ENCODE measurements at regions not wholly inside any gene's neighbourhood (a gene's known extent, or its start where the extent isn't known, plus 50 kb on each side); places are given as distances from the start of the nearest gene placed in this dataset.
"Not testable (repeated sequence)": the region's sequence is repeated elsewhere in the genome, so short reads cannot be mapped to it uniquely, and the experiment has no call there.

- no peak for DNase-seq
Measured at GRCh38 chr1:219071209-219071608, 102.5 kb upstream of the LYPLAL1 start.

- no peak for DNase-seq
Measured at GRCh38 chr1:219072329-219072728, 101.3 kb upstream of the LYPLAL1 start.

- DNase-seq, result no peak
Measured at GRCh38 chr1:219074084-219074728, 99.5 kb upstream of the LYPLAL1 start.

DNA sequence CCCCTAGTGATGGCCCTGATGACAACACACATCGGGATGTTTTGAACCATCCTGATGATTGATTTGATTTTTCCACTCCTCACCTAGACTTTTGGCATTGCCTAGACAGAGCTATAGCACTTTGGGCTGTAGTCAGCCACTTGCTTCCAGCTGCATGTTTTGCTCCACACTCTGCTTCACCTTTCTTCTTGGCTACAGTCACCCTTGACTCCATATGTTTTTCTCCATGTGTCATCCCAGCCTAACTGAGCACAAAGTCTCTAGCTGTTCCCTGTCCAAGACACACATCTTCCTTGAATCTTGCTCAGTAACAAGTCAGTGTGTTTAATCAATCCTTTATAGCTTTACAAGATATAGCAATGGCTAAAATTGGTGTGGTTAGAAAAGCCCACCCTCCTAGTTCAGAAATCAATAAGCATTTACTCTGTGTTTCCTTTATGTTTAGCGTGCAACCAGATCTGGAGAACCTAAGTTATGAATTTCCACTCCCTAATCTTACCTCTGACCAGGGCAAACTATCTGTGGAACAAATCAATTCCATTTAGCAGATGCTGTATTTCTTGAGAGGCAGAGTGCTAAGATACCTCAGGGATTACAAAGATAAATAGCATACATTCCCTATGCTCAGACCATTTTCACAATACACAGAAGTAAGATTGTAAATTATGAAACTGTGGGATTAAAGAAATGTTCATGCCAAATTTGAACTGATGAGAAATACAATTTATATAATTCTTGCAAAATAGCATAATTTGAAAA is 98.4 kb upstream of the LYPLAL1 start:
- no peak for DNase-seq

- DNase-seq, result no peak
Measured at GRCh38 chr1:219076326-219076937, 97.2 kb upstream of the LYPLAL1 start.

- DNase-seq, result not testable (repeated sequence)
Measured at GRCh38 chr1:219077767-219078166, 95.9 kb upstream of the LYPLAL1 start.

DNA sequence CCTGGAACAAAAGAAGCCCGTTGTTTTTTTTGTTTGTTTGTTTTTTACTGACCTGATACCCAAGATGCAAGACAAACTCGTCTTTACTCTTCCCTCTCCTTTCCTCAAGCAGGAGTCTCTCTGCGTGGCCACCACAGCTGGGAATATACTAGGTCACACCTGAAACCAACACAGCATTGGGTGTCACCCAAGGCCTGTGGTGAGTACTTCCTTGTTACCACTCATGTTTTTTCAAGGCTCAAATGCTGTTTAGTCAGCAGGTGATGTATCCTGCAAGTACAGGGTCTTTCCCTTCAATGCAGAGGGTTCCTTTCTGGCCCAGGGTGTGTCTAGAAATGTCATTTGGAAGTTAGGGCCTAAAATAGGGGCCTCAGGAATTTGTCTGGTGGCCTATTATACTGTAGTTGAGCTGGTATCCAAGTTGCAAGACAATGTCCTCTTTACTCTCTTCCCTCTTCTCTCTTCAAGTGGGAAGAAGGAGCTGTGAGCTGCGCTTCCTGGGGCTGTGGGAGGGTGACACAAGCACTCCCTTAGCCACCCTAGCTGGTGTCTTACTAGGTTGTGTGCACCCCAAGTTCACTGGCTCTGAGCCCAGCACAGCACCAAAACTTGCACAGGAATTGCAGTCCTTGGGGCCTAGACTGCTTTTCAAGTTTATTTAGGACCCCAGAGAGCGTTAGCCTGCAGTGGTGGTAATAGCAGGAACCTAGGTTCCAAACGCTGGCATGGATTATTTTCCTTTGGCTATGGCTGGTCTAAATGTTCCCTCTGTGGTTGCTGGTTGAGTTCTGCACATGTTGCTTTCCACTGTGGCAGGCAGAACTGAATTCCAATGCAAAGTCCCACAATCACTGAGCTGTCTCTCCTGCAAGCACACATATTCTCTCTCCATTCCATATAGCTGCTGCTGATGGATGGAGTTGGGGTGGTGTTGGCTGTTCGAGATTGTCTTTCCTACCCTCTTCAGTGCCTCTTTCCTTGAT is 91.4 kb upstream of the LYPLAL1 start:
- DNase-seq, result no peak

DNA sequence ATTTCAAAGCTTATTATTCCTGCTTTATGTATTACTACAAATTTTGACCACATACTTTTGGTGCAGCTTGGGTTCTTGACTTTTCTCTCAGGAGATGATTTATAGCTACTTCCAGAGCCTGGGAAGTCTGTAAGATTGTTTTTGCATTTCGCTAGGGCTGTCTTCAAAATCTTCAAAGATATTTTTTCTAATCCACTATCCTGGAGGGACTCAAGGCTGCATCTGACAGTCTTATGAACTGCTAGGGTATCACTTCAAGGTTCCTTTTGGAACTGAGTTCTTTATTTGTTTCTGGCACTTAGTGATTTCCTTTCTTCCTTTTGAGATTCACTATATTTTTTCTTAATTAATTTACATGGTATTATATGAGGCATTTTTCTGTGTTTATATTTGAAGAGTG is 90.0 kb upstream of the LYPLAL1 start:
- no peak for DNase-seq

DNA sequence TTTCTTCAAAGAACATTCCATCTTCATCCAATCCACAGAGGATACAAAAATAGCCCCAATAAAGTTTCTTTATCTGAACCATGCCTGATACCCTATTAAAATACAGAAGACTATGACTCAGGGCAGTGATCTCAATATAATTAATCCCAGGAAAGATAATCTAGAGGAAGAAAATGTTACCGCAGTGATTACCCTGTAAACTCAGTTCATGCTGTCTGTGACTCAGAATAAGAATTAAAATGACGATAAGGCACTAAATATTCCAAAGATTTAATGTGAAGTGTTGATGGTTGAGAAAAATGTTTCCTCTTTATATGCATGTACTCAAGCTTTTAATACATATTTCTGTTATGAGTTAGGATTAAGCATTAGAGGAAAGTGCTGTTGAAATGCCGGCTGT is 88.6 kb upstream of the LYPLAL1 start:
- no peak for DNase-seq

DNA sequence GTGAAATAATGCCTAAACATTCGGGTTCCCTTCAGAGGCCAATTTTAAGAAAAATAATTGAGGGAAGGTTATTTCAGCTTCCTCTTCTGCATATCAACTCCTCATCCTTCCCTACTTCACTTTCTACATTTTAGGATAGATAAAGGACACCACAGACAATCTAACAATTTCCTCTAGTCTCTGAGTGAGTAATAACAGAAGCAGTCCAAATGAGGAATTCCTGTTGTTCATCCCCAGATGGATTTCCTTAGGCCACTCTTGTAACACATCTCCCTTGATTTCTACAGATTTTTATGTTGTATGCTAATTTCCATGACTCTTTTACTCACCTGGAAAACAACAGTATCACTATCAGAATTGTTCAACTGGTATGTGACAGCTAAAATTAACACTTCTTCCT is 87.7 kb upstream of the LYPLAL1 start:
- no peak for DNase-seq

DNA sequence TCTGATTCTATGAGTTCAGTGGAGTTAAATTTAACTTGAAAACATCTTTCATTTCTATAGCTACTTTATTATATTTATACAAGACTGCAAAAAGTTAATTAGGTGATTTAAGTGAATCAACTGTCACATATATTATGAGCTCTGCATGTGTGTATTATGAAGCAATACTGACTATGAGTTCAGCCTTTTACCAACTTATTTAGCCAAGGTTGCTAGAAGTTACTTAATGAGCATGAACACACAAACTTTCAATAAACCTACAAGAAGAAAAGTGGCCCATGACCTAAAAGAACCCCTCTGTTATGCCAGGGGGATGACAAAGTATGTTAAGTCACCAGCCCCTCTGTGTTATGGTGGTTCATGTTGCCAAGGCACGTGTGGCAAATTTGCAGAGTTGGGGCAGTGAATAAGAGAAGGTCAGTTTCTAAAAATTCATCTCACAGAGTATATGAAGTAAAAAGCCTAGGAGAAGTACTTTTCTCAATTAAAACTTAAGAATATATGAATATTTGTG is 86.7 kb upstream of the LYPLAL1 start:
- no peak for DNase-seq

DNA sequence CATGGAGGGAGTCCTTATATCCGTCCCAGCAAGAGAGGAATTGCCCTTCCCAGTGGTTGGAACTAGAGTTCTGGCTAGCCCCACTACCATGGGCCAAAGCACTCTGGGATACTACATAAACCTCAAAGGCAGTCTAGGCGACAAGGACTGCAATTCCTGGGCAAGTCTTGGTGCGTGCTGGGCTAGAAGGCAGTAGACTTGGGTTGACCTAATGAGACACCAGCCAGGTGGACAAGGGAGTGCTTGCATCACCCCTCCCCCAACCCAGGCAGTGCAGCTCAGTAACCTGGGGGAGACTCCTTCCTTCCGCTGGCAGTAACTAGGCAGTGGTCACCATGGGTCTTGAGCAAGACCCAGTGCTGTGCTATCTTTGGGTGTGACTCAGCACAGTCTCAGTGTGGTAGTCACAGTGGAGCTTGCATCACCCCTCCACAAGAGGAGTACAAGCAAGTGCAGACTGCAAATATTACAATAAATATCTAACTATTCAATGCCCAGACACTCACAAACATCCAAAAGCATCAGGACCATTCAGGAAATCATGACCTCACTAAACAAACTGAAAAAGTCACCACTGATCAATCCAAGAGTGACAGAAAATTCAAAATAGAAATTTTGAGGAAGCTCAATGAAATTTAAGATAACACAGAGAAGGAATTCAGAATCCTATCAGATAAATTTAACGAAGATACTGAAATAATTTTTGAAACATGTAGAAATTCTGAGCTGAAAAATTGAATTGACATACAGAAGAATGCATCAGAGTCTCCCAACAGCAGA is 84.7 kb upstream of the LYPLAL1 start:
- DNase-seq, result no peak

DNA sequence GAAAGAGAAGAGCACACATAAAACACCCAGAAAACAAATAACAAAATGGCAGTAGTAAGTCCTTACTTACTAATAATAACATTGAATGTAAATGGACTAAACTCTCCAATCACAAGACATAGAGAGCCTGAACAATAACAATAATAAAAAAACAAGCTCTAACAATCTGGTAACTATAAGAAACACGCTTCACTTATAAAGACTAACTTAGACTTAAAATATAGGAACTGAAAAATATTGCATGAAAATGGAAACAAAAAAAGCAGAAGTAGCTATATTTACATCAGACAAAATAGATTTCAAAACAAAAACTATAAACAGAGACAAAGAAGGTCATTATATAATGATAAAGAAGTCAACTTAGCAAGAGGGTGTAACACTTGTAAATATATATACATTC is 83.1 kb upstream of the LYPLAL1 start:
- DNase-seq, result no peak

DNA sequence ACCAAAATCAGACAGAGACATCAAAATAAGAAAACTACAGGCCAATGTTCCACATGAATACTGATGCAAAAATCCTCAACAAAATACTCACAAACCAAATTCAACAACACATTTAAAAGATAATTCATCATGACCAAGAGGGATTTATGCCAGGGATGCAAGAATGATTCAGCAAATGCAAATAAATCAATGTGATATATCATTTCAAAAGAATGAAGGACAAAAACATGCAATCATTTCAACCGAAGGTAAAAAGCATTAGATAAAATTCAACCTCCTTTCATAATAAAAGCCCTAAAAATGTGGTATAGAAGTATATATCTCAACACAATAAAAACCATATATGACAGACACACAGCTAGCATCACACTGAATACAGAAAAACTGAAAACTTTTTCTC is 81.5 kb upstream of the LYPLAL1 start:
- no peak for DNase-seq

- no peak for DNase-seq
Measured at GRCh38 chr1:219099307-219099706, 74.4 kb upstream of the LYPLAL1 start.

DNA sequence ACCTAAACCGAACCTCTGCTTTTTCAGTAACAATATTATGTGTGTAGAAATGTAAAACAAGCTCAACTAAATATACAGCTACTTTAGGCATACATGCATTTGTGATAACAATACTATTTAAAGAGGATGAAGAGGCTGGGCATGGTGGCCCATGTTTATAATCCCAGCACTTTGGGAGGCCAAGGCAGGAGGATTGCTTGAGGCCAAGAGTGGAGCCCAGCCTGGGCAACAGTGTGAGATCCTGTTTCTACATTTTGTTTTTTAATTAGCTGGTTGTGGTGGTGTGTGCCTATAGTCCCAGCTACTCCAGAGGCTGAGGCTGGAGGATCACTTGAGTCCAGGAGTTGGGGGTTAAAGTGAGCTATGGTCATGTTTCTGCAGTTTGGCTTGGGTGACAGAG is 73.6 kb upstream of the LYPLAL1 start:
- DNase-seq, result no peak

DNA sequence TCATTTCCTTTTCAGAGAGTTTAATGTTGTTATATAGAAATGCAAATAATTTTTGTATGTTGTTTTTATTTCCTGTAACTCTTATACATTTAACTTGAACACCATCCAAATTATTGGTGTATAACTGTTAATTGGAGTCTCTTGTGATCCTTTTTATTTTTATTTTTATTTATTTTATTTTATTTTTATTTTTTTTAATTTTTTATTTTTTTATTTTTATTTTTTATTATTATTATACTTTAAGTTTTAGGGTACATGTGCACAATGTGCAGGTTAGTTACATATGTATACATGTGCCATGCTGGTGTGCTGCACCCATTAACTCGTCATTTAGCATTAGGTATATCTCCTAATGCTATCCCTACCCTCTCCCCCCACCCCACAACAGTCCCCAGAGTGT is 71.2 kb upstream of the LYPLAL1 start:
- not testable (repeated sequence) for DNase-seq

DNA sequence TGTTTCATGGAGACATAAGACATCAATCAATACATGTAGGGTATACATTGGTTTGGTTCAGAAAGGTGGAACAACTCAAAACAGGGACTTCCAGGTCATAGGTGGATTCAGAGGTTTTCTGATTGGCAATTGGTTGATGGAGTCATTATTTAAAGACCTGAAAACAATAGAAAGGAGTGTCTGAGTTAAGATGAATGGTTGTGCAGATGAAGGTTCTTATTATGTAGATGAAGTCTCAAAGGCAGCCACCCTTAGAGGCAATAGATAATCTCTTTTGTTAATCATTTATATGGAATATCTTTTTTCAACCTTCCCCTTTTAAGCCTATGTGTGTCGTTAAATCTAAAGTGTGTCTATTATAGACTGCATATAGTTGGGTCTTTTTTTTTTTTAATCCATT is 67.8 kb upstream of the LYPLAL1 start:
- DNase-seq, result no peak

DNA sequence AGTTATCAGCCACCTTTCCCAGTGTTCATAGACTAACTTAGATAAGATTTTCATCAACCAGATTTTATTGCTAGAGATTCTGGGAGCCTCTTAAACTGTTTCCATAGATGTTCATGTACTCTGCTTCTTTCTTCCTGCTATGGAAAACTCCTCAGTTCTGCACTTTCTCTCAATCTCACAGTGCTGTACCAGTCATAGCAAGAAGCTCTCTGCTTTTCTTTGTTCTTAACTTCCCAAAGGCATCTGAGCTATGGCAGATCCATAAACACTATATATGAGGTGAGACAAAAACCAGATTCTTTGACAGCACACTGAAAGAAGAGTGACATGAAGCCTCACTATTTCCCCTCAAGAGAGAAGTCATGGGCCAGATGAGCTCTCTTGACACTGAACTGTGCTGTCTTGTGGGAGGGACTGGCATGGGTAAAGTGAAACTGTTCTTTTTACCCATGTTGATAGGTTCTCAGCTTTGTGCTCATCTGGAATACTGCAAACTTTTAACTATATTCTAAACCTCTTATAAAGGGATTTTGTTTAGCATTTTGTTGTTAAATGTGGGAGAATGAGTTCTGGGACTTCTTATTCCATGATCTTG is 64.2 kb upstream of the LYPLAL1 start:
- DNase-seq, result no peak

DNA sequence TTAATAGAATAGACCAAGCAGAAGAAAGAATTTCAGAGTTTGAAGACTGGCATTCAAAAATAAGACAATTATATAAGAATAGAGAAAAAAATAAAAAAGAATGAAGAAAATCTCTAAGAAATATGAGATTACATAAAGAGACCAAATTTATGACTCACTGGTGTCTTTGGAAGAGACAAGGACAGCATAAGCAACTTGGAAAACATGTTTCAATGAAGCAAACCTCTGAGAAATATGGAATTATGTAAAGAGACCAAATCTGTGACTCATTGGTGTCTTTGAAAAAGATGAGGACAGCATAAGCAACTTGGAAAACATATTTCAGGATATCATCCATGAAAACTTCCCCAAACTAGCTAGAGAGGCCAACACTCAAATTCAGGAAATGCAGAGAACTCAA is 60.4 kb upstream of the LYPLAL1 start:
- DNase-seq, result no peak

GRCh38 chr1:219114014-219114413 is 59.7 kb upstream of the LYPLAL1 start:
- DNase-seq, result no peak

- DNase-seq, result no peak
Measured at GRCh38 chr1:219119839-219120238, 53.8 kb upstream of the LYPLAL1 start.
